ENCODE measurements at regions not wholly inside any gene's neighbourhood (a gene's known extent, or its start where the extent isn't known, plus 50 kb on each side); places are given as distances from the start of the nearest gene placed in this dataset.

GRCh38 chr12:34373926-34374325 is 351.6 kb downstream of the ALG10 start:
- DNase-seq (ENCODE audit: low read depth, low spot score) = no peak

- no peak for DNase-seq (ENCODE audit: low read depth, low spot score)
Measured at GRCh38 chr12:34376133-34376799, 354.0 kb downstream of the ALG10 start.

- no peak for DNase-seq (ENCODE audit: low read depth, low spot score)
Measured at GRCh38 chr12:34377243-34378035, 355.1 kb downstream of the ALG10 start.

- no peak for DNase-seq (ENCODE audit: low read depth, low spot score)
Measured at GRCh38 chr12:34379142-34379541, 356.8 kb downstream of the ALG10 start.

GRCh38 chr12:34384693-34385092 is 362.4 kb downstream of the ALG10 start:
- DNase-seq (ENCODE audit: low read depth, low spot score) = no peak

- no peak for DNase-seq (ENCODE audit: low read depth, low spot score)
Measured at GRCh38 chr12:34386016-34386415, 363.7 kb downstream of the ALG10 start.

- DNase-seq (ENCODE audit: low read depth, low spot score) = no peak
Measured at GRCh38 chr12:34386621-34387255, 364.4 kb downstream of the ALG10 start.

GRCh38 chr12:34387711-34388635 is 365.7 kb downstream of the ALG10 start:
- no peak for DNase-seq (ENCODE audit: low read depth, low spot score)

GRCh38 chr12:34388636-34389377 is 366.5 kb downstream of the ALG10 start:
- no peak for DNase-seq (ENCODE audit: low read depth, low spot score)

- no peak for DNase-seq (ENCODE audit: low read depth, low spot score)
Measured at GRCh38 chr12:34389378-34390170, 367.3 kb downstream of the ALG10 start.

GRCh38 chr12:34390171-34390841 is 368.0 kb downstream of the ALG10 start:
- no peak for DNase-seq (ENCODE audit: low read depth, low spot score)

- DNase-seq (ENCODE audit: low read depth, low spot score) = no peak
Measured at GRCh38 chr12:34390846-34391700, 368.8 kb downstream of the ALG10 start.

- no peak for DNase-seq (ENCODE audit: low read depth, low spot score)
Measured at GRCh38 chr12:34391771-34392581, 369.7 kb downstream of the ALG10 start.

- DNase-seq (ENCODE audit: low read depth, low spot score) = no peak
Measured at GRCh38 chr12:34392741-34393085, 370.4 kb downstream of the ALG10 start.

GRCh38 chr12:34393086-34393820 is 371.0 kb downstream of the ALG10 start:
- no peak for DNase-seq (ENCODE audit: low read depth, low spot score)

- no peak for DNase-seq (ENCODE audit: low read depth, low spot score)
Measured at GRCh38 chr12:34393821-34394150, 371.5 kb downstream of the ALG10 start.

Data from activated naive CD8-positive, alpha-beta T cell treated with anti-CD3 and anti-CD28 coated beads, Interleukin-2, amount 50 U/mL, for 16 hours (primary cell).